BE2C (cell line): ENCODE measurements at regions not wholly inside any gene's neighbourhood (a gene's known extent, or its start where the extent isn't known, plus 50 kb on each side); places are given as distances from the start of the nearest gene placed in this dataset.
"Not testable (repeated sequence)": the region's sequence is repeated elsewhere in the genome, so short reads cannot be mapped to it uniquely, and the experiment has no call there.

Experiments
- DNase-seq: peaks from one replicate; pipeline ENCODE4 v3.0.0-alpha.2; 2020
- H3K27me3 ChIP-seq: fragments of 250-450 bp; sonication (Bioruptor Pico); 2 replicates; pipeline ENCODE4 v1.5.1; 2020; ENCODE audit warnings: mild to moderate bottlenecking
- H3K36me3 ChIP-seq: fragments of 250-450 bp; sonication (Bioruptor Pico); 2 replicates; pipeline ENCODE4 v1.5.1; 2020; ENCODE audit warnings: mild to moderate bottlenecking
- H3K4me1 ChIP-seq: fragments of 250-450 bp; sonication (Bioruptor Pico); 2 replicates; pipeline ENCODE4 v1.5.1; 2020
- H3K4me3 ChIP-seq: 2 replicates; pipeline ENCODE4 v1.5.1; 2011; ENCODE audit warnings: low read depth, low read length
- H3K9me3 ChIP-seq: fragments of 250-450 bp; sonication (Bioruptor Pico); 2 replicates; pipeline ENCODE4 v1.5.1; 2020
- TF ChIP-seq, protein P1 (sequence below): IDR thresholded peaks from 2 replicates; pipeline ENCODE4 v1.5.1; 2012; ENCODE audit warnings: mild to moderate bottlenecking, low read depth, low read length

DNA sequence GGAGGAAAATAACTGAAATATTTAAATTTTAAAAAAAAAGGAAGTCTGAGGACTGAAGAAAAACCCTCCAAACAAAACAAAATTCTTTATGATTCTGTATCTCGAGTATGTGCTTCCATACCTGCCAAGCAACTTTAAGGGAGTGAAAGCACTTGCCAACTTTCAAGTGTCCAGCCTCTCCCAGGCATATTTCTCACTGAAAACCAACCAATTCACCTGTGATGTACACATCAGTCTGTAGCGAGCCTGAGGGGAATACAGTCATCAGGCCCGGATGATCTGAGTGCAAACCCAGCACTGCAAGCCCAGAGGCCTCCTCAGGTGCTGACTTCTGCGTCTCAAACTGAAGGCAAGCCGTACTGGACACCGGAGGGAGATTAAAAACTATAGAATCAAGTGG is 164.8 kb upstream of the NT5E start:
- no peak for DNase-seq
- no peak overlapping the region for H3K4me3 ChIP-seq
- H3K9me3 ChIP-seq, result no peaks in the 10 kb centered on the region
- H3K27me3 ChIP-seq, result no peaks in the 10 kb centered on the region
- no peaks in the 10 kb centered on the region for H3K36me3 ChIP-seq
- TF ChIP-seq, protein P1, sequence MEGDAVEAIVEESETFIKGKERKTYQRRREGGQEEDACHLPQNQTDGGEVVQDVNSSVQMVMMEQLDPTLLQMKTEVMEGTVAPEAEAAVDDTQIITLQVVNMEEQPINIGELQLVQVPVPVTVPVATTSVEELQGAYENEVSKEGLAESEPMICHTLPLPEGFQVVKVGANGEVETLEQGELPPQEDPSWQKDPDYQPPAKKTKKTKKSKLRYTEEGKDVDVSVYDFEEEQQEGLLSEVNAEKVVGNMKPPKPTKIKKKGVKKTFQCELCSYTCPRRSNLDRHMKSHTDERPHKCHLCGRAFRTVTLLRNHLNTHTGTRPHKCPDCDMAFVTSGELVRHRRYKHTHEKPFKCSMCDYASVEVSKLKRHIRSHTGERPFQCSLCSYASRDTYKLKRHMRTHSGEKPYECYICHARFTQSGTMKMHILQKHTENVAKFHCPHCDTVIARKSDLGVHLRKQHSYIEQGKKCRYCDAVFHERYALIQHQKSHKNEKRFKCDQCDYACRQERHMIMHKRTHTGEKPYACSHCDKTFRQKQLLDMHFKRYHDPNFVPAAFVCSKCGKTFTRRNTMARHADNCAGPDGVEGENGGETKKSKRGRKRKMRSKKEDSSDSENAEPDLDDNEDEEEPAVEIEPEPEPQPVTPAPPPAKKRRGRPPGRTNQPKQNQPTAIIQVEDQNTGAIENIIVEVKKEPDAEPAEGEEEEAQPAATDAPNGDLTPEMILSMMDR, result no peak
- no peaks in the 10 kb centered on the region for H3K4me1 ChIP-seq

DNA sequence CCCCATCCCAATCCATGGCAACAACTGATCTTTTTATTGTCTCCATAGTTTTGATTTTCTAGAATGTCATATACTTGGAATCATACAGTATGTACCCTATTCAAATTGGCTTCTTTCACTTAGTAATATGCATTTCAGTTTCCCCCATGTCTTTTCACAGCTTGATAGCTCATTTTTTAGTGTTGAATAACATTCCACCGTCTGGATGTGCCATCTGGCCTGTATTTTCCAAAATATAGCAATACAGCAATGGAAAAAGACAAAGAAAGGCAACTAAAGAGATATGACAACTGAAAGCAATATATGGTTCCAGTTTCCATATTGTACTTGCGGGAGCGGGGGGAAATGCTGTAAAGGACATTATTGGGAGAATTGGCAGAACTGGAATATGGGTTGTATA is 166.4 kb upstream of the NT5E start:
- TF ChIP-seq, protein P1, result no peak
- H3K9me3 ChIP-seq, result no peaks in the 10 kb centered on the region
- no peaks in the 10 kb centered on the region for H3K4me1 ChIP-seq
- no peak for DNase-seq
- H3K27me3 ChIP-seq, result no peaks in the 10 kb centered on the region
- no peak overlapping the region for H3K4me3 ChIP-seq
- no peaks in the 10 kb centered on the region for H3K36me3 ChIP-seq

DNA sequence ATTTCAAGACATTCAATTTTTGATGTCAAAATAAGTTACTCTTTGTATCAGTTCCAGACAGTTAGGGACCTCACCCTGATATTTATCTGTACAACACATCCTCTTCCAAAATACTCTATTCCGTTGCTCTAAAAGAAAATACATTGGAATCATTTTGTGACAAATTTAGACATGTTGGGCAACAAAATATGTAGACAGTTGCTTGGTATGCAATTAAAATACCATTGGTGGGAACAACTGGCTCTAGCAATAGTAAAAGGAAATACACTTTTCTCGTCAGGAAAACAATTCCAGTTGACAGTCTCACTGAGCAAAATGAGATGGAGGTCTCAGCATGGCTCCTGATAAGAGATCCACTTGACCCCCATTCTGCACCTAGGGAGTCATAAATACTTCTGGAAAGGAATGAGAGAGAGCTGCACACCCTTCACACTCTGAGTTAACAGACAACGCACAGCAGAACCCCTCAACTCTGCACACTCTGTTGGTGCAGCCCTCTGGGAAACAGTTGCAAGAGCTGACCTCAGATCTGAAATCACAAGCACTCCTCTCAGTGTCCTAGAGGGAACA is 171.3 kb upstream of the NT5E start:
- no peak overlapping the region for H3K4me3 ChIP-seq
- no peaks in the 10 kb centered on the region for H3K9me3 ChIP-seq
- DNase-seq, result no peak
- no peaks in the 10 kb centered on the region for H3K27me3 ChIP-seq
- H3K36me3 ChIP-seq, result no peaks in the 10 kb centered on the region
- H3K4me1 ChIP-seq, result no peaks in the 10 kb centered on the region
- TF ChIP-seq, protein P1, result no peak

DNA sequence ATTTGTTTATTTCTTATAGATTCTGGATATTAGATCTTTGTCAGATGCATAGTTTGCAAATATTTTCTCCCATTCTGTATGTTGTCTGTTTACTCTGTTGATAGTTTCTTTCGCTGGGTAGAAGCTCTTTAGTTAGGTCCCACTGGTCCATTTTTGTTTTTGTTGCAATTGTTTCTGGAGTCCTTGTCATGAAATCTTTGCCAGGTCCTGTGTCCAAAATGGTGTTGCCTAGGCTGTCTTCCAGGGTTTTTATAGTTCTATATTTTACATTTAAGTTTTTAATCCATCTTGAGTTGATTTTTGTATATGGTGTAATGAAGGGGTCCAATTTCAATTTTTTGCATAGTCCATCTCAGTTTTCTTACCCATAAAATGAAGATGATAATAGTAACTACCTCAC is 173.9 kb upstream of the NT5E start:
- not testable (repeated sequence) for H3K9me3 ChIP-seq, H3K4me1 ChIP-seq, H3K36me3 ChIP-seq, H3K4me3 ChIP-seq, H3K27me3 ChIP-seq, DNase-seq

DNA sequence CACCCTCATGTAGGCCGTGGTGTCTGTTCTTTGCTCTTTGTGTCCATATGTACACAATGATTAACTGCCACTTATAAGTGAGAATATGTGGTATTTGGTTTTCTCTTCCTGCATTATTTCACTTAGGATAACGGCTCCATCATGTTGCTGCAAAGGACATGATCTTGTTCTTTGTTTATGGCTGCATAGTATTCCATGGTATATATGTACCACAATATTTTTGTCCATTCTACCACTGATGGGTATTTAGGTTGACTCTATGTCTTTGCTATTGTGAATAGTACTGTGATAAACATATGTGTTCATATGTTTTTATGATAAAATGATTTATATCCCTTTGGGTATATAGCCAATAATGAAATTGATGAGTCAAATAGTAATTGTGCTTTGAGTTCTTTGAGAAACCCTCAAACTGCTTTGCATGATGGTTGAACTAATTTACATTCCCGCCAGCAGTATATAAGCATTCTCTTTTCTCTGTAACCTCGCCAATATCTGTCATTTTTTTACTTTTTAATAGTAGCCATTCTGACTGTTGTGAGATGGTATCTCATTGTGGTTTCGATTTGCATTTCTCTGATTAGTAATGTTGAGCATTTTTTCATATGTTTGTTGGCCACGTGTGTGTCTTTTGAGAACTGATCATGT is 174.4 kb upstream of the NT5E start:
- no peaks in the 10 kb centered on the region for H3K4me1 ChIP-seq
- H3K36me3 ChIP-seq, result no peaks in the 10 kb centered on the region
- TF ChIP-seq, protein P1, result no peak
- no peaks in the 10 kb centered on the region for H3K9me3 ChIP-seq
- DNase-seq, result no peak
- no peaks in the 10 kb centered on the region for H3K27me3 ChIP-seq
- no peak overlapping the region for H3K4me3 ChIP-seq

DNA sequence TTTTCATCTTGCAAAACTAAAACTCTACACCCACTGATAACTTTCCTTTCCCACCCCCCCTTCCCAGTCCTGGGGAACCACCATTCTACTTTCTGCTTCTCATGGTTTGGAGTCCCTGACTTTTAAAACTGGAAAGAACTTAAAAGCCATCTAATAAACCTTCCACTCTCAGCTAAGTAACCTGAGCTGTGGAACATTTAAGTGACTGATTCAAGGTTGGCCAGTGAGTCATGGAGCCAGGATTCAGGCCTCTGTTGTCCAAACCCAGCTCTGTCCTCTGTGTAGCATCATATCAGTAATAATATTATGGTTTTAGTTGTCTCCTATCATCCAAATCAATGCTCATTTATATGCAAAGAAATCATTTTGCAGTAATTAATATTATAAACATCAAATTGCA is 176.0 kb upstream of the NT5E start:
- H3K9me3 ChIP-seq, result no peaks in the 10 kb centered on the region
- no peak overlapping the region for H3K4me3 ChIP-seq
- no peaks in the 10 kb centered on the region for H3K27me3 ChIP-seq
- DNase-seq, result no peak
- TF ChIP-seq, protein P1, result no peak
- H3K36me3 ChIP-seq, result no peaks in the 10 kb centered on the region
- no peaks in the 10 kb centered on the region for H3K4me1 ChIP-seq
